ENCODE measurements at regions not wholly inside any gene's neighbourhood (a gene's known extent, or its start where the extent isn't known, plus 50 kb on each side); places are given as distances from the start of the nearest gene placed in this dataset.

DNA sequence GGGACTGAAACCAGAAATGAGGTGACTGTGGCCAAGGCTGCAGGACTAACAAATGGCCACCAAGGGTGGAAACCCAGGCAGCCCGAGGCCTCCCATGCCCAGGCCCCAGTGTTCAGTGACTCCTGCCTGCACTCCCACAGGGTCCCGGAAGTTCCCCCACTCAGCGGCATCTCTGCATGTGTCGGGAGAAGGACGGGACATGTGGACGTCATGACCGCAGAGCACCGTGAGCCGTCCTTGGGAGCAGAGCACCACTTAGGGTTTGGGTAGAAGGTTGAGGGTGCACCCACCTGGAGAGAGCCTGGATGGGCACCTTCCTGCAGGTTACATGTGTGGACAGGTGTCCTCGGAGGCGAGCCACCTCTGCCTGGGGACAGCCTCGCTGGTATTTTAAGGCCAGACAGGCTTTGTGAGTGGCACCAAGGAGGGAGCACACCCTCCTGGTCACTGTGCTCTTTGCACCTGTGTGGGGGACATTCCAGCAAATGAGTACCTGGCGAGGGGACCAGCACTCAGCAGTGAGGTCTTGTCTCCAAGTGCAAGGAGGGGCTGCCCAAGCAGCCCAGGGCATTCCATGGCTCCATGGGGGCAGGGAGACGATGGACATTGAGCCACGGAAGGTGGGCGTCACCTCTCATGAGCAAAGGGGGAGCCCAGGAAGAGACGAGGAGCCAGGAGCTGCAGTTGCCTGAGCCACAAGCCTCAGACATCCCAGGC is 95.3 kb upstream of the TCERG1L start:
- no peak for TF ChIP-seq EP300 (conservative IDR thresholded peaks at IDR 0.05; ENCODE audit: poor library complexity, severe bottlenecking)
- TF ChIP-seq, protein P1, sequence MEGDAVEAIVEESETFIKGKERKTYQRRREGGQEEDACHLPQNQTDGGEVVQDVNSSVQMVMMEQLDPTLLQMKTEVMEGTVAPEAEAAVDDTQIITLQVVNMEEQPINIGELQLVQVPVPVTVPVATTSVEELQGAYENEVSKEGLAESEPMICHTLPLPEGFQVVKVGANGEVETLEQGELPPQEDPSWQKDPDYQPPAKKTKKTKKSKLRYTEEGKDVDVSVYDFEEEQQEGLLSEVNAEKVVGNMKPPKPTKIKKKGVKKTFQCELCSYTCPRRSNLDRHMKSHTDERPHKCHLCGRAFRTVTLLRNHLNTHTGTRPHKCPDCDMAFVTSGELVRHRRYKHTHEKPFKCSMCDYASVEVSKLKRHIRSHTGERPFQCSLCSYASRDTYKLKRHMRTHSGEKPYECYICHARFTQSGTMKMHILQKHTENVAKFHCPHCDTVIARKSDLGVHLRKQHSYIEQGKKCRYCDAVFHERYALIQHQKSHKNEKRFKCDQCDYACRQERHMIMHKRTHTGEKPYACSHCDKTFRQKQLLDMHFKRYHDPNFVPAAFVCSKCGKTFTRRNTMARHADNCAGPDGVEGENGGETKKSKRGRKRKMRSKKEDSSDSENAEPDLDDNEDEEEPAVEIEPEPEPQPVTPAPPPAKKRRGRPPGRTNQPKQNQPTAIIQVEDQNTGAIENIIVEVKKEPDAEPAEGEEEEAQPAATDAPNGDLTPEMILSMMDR (IDR thresholded peaks at IDR 0.05; ENCODE audit: poor library complexity, severe bottlenecking) = no peak
